ENCODE measurements at regions not wholly inside any gene's neighbourhood (a gene's known extent, or its start where the extent isn't known, plus 50 kb on each side); places are given as distances from the start of the nearest gene placed in this dataset.

DNA sequence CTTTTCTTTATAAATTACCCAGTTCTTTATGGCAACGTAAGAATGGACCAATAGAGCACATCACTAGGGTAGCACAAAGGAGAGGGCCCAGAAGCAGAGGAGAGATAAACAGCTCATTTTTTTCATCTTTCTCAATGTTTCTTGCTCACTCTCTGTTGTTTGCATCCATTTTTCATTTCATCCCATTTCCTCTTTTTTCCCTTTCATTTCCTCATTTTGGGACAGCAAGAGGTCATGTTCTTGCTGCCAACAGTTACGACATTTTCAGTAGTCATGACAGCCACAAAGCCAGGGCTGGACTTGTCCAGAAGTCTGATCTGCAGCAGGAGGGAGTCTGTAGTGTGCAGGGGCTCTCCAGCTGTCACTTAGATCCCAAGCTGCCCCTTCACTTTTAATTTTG is 52.7 kb upstream of the CYP1B1 start:
- TF ChIP-seq POLR2AphosphoS5 (IDR thresholded peaks at IDR 0.05; ENCODE audit: low read depth, low read length), result no peak
- no peak for TF ChIP-seq POLR2A (IDR thresholded peaks at IDR 0.05; ENCODE audit: low read depth, low read length)
- TF ChIP-seq TAF1 (IDR thresholded peaks at IDR 0.05; ENCODE audit: low read depth, low read length), result no peak
- TF ChIP-seq PAX5 (IDR thresholded peaks at IDR 0.05; ENCODE audit: insufficient read depth, low read length, severe bottlenecking), result no peak
- no peak for TF ChIP-seq POU2F2 (IDR thresholded peaks at IDR 0.05; ENCODE audit: low read depth, low read length)
- peak; percentile 99 for TF ChIP-seq SPI1 (IDR thresholded peaks at IDR 0.05; ENCODE audit: low read depth, low read length)

Data from GM12891 (cell line).